Smooth muscle cell (in vitro differentiated cells): ENCODE measurements at regions not wholly inside any gene's neighbourhood (a gene's known extent, or its start where the extent isn't known, plus 50 kb on each side); places are given as distances from the start of the nearest gene placed in this dataset.

Source experiments
- DNase-seq: peaks from one replicate; lab custom pipeline; 2025; ENCODE audit not compliant: unreplicated experiment; lab: John Stamatoyannopoulos, UW
- H2AFZ ChIP-seq: fragments of 200-600 bp; sonication (generic); 2 replicates; pipeline ENCODE4 v1.6.0; 2016; ENCODE audit warnings: antibody characterized with exemption, low read depth, mild to moderate bottlenecking
- H3F3A ChIP-seq: fragments of 200-600 bp; sonication (generic); 2 replicates; pipeline ENCODE4 v1.6.0; 2017; ENCODE audit warnings: antibody characterized with exemption, low read depth
- H3K27ac ChIP-seq: fragments of 200-600 bp; sonication (generic); 2 replicates; pipeline ENCODE4 v1.5.1; 2016; ENCODE audit warnings: low read depth, mild to moderate bottlenecking
- H3K27me3 ChIP-seq: fragments of 200-600 bp; sonication (generic); 2 replicates; pipeline ENCODE4 v1.6.1; 2016; ENCODE audit warnings: low read depth, mild to moderate bottlenecking
- H3K36me3 ChIP-seq: fragments of 200-600 bp; sonication (generic); 2 replicates; pipeline ENCODE4 v1.5.1; 2016; ENCODE audit warnings: low read depth
- H3K4me1 ChIP-seq: fragments of 200-600 bp; sonication (generic); 2 replicates; pipeline ENCODE4 v1.5.1; 2016; ENCODE audit warnings: low read depth
- H3K4me2 ChIP-seq: fragments of 200-600 bp; sonication (generic); 2 replicates; pipeline ENCODE4 v1.6.0; 2016; ENCODE audit warnings: mild to moderate bottlenecking
- H3K4me3 ChIP-seq: fragments of 200-600 bp; sonication (generic); 2 replicates; pipeline ENCODE4 v1.5.1; 2016; ENCODE audit warnings: mild to moderate bottlenecking
- H3K79me2 ChIP-seq: fragments of 200-600 bp; sonication (generic); 2 replicates; pipeline ENCODE4 v1.6.0; 2016; ENCODE audit warnings: low read depth, mild to moderate bottlenecking
- H3K9ac ChIP-seq: fragments of 200-600 bp; sonication (generic); 2 replicates; pipeline ENCODE4 v1.6.0; 2016; ENCODE audit warnings: low read depth
- H3K9me3 ChIP-seq: fragments of 200-600 bp; sonication (generic); replicated peaks from 2 replicates; pipeline ENCODE4 v1.5.1; 2016; ENCODE audit warnings: low read depth
- H4K20me1 ChIP-seq: fragments of 200-600 bp; sonication (generic); 2 replicates; pipeline ENCODE4 v1.6.0; 2016; ENCODE audit warnings: low read depth
- WGBS: methylation state at CpG from one replicate; pipeline ENCODE4 v1.1.7; 2016; ENCODE audit warnings: low lambda C conversion rate; 5-methylcytosine and 5-hydroxymethylcytosine counted together
- TF ChIP-seq, protein P1 (sequence below): fragments of 200-600 bp; sonication (generic); IDR thresholded peaks from 2 replicates; pipeline ENCODE4 v1.5.1; 2017; ENCODE audit warnings: borderline replicate concordance, mild to moderate bottlenecking, antibody characterized with exemption; ENCODE audit not compliant: insufficient read depth, poor library complexity, severe bottlenecking

DNA sequence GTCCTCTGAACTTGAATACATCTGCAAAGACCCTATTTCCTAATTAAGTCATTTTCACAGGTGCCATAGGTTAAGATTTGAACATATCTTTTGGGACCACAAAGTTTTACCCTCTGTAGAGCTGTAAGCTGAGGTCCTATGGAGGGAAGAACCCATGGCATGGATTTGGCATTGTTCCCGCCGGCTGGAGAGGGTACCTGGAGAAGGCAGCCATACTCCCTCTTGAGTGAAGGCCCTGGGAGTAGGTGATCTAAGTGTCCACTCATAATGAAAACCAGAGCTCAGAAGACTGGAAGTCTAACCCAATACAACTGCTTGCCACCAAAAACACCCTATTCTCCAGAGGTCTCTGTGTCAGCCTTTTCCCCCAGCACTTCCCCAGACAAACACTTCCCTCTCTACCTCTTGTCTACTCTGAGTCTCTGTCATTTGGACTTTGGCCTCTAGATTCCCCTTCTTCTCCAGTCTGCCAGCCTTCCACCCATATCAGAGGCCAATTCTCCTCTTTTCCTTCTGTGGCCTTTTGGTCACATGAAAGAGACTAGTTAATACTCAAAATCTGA lies 363.9 kb downstream of the MAFB start:
- H4K20me1 ChIP-seq: no peaks in the 10 kb centered on the region
- 98% methylated on average over 2 of the region's 2 CpGs for WGBS
- no peaks in the 10 kb centered on the region for H3K9me3 ChIP-seq
- no peak for DNase-seq
- peaks cover 8% of the 10 kb centered on the region for H3K4me1 ChIP-seq
- H3K27ac ChIP-seq: no peak overlapping the region
- TF ChIP-seq, protein P1, sequence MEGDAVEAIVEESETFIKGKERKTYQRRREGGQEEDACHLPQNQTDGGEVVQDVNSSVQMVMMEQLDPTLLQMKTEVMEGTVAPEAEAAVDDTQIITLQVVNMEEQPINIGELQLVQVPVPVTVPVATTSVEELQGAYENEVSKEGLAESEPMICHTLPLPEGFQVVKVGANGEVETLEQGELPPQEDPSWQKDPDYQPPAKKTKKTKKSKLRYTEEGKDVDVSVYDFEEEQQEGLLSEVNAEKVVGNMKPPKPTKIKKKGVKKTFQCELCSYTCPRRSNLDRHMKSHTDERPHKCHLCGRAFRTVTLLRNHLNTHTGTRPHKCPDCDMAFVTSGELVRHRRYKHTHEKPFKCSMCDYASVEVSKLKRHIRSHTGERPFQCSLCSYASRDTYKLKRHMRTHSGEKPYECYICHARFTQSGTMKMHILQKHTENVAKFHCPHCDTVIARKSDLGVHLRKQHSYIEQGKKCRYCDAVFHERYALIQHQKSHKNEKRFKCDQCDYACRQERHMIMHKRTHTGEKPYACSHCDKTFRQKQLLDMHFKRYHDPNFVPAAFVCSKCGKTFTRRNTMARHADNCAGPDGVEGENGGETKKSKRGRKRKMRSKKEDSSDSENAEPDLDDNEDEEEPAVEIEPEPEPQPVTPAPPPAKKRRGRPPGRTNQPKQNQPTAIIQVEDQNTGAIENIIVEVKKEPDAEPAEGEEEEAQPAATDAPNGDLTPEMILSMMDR: no peak
- no peaks in the 10 kb centered on the region for H3K36me3 ChIP-seq
- H3K4me3 ChIP-seq: no peak overlapping the region
- peaks cover 5% of the 10 kb centered on the region for H3F3A ChIP-seq
- H3K9ac ChIP-seq: no peak overlapping the region
- H2AFZ ChIP-seq: no peak overlapping the region
- no peaks in the 10 kb centered on the region for H3K27me3 ChIP-seq
- no peak overlapping the region for H3K4me2 ChIP-seq
- no peaks in the 10 kb centered on the region for H3K79me2 ChIP-seq

DNA sequence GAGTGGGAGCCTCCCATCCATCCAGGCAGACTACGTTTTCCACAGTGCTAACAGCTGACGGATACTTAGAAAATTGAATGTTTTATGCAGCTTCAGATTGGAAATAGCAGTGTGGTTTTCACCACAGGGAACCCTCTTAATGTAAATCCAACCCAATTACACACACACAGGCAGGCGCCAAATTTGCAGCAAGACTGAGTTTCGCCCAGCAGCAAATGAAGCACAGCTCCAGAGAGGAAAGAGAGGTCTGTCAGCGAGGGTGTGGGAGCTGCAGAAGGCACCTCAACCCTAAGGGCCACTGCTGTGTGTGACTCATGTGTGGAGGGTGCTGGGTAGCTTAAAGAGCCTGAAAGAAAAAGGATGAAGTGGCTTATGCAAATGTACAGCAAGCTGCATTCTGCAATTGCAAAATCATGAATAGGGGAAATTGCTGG lies 365.7 kb downstream of the MAFB start:
- Histone ChIP-seq H3F3A (peaks cover 5% of the 10 kb centered on the region), H4K20me1 (no peaks in the 10 kb centered on the region), H3K79me2 (no peaks in the 10 kb centered on the region), H3K27me3 (no peaks in the 10 kb centered on the region), H3K9ac (no peak overlapping the region), H3K36me3 (no peaks in the 10 kb centered on the region), H3K4me1 (peaks cover 8% of the 10 kb centered on the region), H2AFZ (no peak overlapping the region), H3K4me3 (no peak overlapping the region), H3K27ac (no peak overlapping the region), H3K9me3 (no peaks in the 10 kb centered on the region), H3K4me2 (peak overlapping the region; percentile 55)
- TF ChIP-seq, protein P1: no peak
- 39% methylated on average over 5 of the region's 5 CpGs for WGBS
- no peak for DNase-seq

DNA sequence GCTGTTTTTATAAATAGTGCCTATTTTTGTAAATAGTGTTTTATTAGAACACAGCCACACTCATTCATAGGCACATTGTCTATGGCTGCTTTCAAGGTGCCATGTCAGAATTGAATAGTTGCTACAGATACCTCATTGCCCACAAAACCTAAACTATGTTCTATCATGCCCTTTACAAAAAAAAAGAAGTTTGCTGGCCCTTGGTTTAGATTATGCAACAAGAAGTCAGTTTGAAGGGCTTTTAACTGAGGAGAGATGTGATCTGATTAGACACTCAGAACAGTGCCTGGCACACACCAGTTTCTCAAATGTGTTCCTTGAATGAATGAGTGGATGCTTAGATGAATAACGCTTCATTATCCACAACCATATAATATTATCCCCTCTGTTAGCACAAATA lies 366.1 kb downstream of the MAFB start:
- no peaks in the 10 kb centered on the region for H4K20me1 ChIP-seq
- DNase-seq: no peak
- no peaks in the 10 kb centered on the region for H3K27me3 ChIP-seq
- H3K27ac ChIP-seq: no peak overlapping the region
- 79% methylated on average over 1 of the region's 1 CpG for WGBS
- H2AFZ ChIP-seq: no peak overlapping the region
- H3K9ac ChIP-seq: no peak overlapping the region
- no peaks in the 10 kb centered on the region for H3K9me3 ChIP-seq
- no peaks in the 10 kb centered on the region for H3K36me3 ChIP-seq
- H3K4me3 ChIP-seq: no peak overlapping the region
- peaks cover 5% of the 10 kb centered on the region for H3F3A ChIP-seq
- TF ChIP-seq, protein P1: no peak
- peaks cover 8% of the 10 kb centered on the region for H3K4me1 ChIP-seq
- no peaks in the 10 kb centered on the region for H3K79me2 ChIP-seq
- H3K4me2 ChIP-seq: peak overlapping the region; percentile 55

DNA sequence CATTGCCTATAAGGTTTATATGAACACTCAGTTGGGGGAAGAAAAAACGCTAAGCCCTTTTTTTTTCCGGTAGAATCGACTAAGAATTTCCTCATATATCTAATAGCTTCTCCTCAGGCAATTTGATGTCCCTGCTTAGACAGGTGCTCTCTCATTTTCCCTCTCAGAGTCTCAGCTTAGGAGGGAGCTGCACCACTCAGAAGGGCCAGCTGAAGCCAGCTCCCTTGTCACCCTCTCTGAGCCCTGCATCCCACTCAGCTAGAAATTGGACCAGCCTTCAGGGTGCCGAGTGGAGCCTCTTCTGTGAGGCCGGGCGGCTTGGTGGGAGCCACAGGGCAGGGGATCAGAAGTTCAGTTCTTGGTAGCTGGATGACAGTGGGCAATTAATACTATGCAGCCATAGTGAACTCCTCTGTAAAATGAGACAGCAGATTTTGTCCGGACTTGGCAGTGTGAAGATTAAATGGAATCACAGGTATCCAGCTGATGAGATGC lies 368.5 kb downstream of the MAFB start:
- no peak overlapping the region for H3K4me3 ChIP-seq
- peaks cover 8% of the 10 kb centered on the region for H3K4me1 ChIP-seq
- H3K27ac ChIP-seq: no peak overlapping the region
- TF ChIP-seq, protein P1: no peak
- no peaks in the 10 kb centered on the region for H4K20me1 ChIP-seq
- H3K79me2 ChIP-seq: no peaks in the 10 kb centered on the region
- H2AFZ ChIP-seq: no peak overlapping the region
- no peak overlapping the region for H3K9ac ChIP-seq
- no peak overlapping the region for H3K4me2 ChIP-seq
- no peaks in the 10 kb centered on the region for H3K9me3 ChIP-seq
- H3K36me3 ChIP-seq: no peaks in the 10 kb centered on the region
- WGBS: 87% methylated on average over 7 of the region's 7 CpGs
- DNase-seq: no peak
- H3K27me3 ChIP-seq: no peaks in the 10 kb centered on the region
- H3F3A ChIP-seq: peaks cover 5% of the 10 kb centered on the region
